SH-SY5Y (cell line): ENCODE measurements at regions not wholly inside any gene's neighbourhood (a gene's known extent, or its start where the extent isn't known, plus 50 kb on each side); places are given as distances from the start of the nearest gene placed in this dataset.

Source experiments
- GATA2 ChIP-seq: IDR thresholded peaks from 2 replicates; pipeline ENCODE4 v1.6.1; 2011; ENCODE audit warnings: mild to moderate bottlenecking, low read depth, low read length
- GATA3 ChIP-seq: IDR thresholded peaks from 2 replicates; pipeline ENCODE4 v1.6.1; 2011; ENCODE audit warnings: low read depth, mild to moderate bottlenecking, low read length, moderate library complexity

- no peak for TF ChIP-seq GATA3
- TF ChIP-seq GATA2: no peak
Measured at GRCh38 chr12:30438601-30439041, 257.0 kb downstream of the IPO8 start.
